SU-DHL-6 (cell line): ENCODE measurements at regions not wholly inside any gene's neighbourhood (a gene's known extent, or its start where the extent isn't known, plus 50 kb on each side); places are given as distances from the start of the nearest gene placed in this dataset.

ENCODE experiments used
- H2AFZ ChIP-seq: fragments of 200-600 bp; sonication (generic); 2 replicates; pipeline ENCODE4 v1.6.1; 2014; ENCODE audit warnings: low read depth, mild to moderate bottlenecking, moderate library complexity, mixed read lengths, antibody characterized with exemption, low read length; ENCODE audit not compliant: severe bottlenecking
- H3F3A ChIP-seq: fragments of 200-600 bp; shearing (Covaris generic); 2 replicates; pipeline ENCODE4 v1.6.0; 2016; ENCODE audit warnings: antibody characterized with exemption, mild to moderate bottlenecking; ENCODE audit not compliant: insufficient read depth
- H3K27ac ChIP-seq: fragments of 200-600 bp; sonication (generic); 2 replicates; pipeline ENCODE4 v1.5.1; 2016; ENCODE audit warnings: low read depth, mild to moderate bottlenecking, low read length, moderate library complexity, mixed read lengths
- H3K27me3 ChIP-seq: fragments of 200-600 bp; sonication (generic), shearing (Covaris generic); 2 replicates; pipeline ENCODE4 v1.6.0; 2014; ENCODE audit warnings: mild to moderate bottlenecking, low read length
- H3K36me3 ChIP-seq: fragments of 200-600 bp; sonication (generic); 2 replicates; pipeline ENCODE4 v1.6.1; 2014; ENCODE audit warnings: mild to moderate bottlenecking, low read length, mixed read lengths
- H3K4me2 ChIP-seq: fragments of 300-600, 200-600 bp; shearing (Covaris generic), sonication (generic); 2 replicates; pipeline ENCODE4 v1.6.0; 2014; ENCODE audit warnings: low read length, low read depth, mild to moderate bottlenecking; ENCODE audit not compliant: poor library complexity, severe bottlenecking
- H3K4me3 ChIP-seq: fragments of 200-600 bp; sonication (generic); 2 replicates; pipeline ENCODE4 v1.5.1; 2014; ENCODE audit warnings: antibody characterized with exemption, low read length, mild to moderate bottlenecking, mixed read lengths; ENCODE audit not compliant: insufficient read depth, poor library complexity, severe bottlenecking
- H3K79me2 ChIP-seq: fragments of 200-600 bp; sonication (generic); 2 replicates; pipeline ENCODE4 v1.6.1; 2014; ENCODE audit warnings: mild to moderate bottlenecking, low read length, moderate library complexity; ENCODE audit not compliant: insufficient read depth
- H3K9ac ChIP-seq: fragments of 200-600 bp; sonication (generic); 2 replicates; pipeline ENCODE4 v1.7.0; 2014; ENCODE audit warnings: mild to moderate bottlenecking, low read length
- H3K9me2 ChIP-seq: fragments of 200-600 bp; sonication (generic); replicated peaks from 2 replicates; pipeline ENCODE4 v1.6.1; 2014; ENCODE audit warnings: low read length; ENCODE audit not compliant: insufficient read depth
- H3K9me3 ChIP-seq: fragments of 200-600 bp; sonication (generic); 2 replicates; pipeline ENCODE4 v1.6.1; 2014; ENCODE audit warnings: low read length, mixed read lengths; ENCODE audit not compliant: insufficient read depth
- H4K20me1 ChIP-seq: fragments of 200-600 bp; sonication (generic); 2 replicates; pipeline ENCODE4 v1.6.1; 2014; ENCODE audit warnings: low read depth, mild to moderate bottlenecking, antibody characterized with exemption, low read length, moderate library complexity, mixed read lengths
- EZH2phosphoT487 ChIP-seq: fragments of 200-600 bp; sonication (generic), shearing (Covaris generic); conservative IDR thresholded peaks from 2 replicates; pipeline ENCODE4 v1.6.1; 2018; ENCODE audit warnings: mild to moderate bottlenecking, antibody characterized with exemption, low read length, moderate library complexity, mixed read lengths
- TF ChIP-seq, protein P1 (sequence below): fragments of 200-600 bp; sonication (generic); IDR thresholded peaks from one replicate; pipeline ENCODE4 v1.5.1; 2017; ENCODE audit warnings: antibody characterized with exemption, mild to moderate bottlenecking, low read length, moderate library complexity; ENCODE audit not compliant: insufficient read depth, poor library complexity, severe bottlenecking

DNA sequence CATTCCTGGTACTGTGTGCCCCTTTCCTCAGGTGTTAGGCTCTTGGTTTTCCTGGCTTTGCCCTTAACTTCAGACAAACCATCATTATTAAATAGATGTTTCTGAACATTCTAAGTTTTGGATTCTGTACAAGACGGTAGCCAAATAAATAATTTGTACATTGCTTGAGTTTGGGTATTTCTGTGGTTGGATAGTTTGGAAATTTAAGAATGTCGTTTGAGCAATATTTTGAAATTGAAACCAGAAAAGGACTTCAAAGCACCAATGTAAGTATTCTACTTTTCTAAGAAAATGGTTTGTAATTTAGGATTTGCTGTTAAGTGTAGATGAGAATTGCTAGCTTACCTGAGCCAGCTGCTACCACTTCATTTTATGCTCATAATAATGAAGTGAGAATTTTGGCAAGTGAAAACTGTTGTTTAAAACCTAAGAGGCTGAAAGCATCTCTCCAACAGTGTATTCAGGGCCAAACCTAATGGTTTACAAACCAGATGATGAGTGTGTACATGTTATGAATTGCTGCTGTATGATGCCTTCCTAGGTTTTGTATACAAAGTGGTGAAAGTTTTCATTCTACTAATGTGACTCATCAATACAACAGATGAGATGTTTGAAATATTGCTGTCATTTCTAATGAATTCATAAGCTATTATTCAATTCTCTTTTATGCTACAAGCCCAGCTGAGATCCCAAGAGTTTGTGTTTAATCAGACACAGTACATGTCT lies 181.5 kb upstream of the PRKD1 start:
- H3K36me3 ChIP-seq: no peaks in the 10 kb centered on the region
- TF ChIP-seq, protein P1, sequence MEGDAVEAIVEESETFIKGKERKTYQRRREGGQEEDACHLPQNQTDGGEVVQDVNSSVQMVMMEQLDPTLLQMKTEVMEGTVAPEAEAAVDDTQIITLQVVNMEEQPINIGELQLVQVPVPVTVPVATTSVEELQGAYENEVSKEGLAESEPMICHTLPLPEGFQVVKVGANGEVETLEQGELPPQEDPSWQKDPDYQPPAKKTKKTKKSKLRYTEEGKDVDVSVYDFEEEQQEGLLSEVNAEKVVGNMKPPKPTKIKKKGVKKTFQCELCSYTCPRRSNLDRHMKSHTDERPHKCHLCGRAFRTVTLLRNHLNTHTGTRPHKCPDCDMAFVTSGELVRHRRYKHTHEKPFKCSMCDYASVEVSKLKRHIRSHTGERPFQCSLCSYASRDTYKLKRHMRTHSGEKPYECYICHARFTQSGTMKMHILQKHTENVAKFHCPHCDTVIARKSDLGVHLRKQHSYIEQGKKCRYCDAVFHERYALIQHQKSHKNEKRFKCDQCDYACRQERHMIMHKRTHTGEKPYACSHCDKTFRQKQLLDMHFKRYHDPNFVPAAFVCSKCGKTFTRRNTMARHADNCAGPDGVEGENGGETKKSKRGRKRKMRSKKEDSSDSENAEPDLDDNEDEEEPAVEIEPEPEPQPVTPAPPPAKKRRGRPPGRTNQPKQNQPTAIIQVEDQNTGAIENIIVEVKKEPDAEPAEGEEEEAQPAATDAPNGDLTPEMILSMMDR: no peak
- no peak for TF ChIP-seq EZH2phosphoT487
- no peaks in the 10 kb centered on the region for H3K9me3 ChIP-seq
- H3K27me3 ChIP-seq: no peaks in the 10 kb centered on the region
- H3K9ac ChIP-seq: no peak overlapping the region
- no peaks in the 10 kb centered on the region for H3F3A ChIP-seq
- H3K4me3 ChIP-seq: no peak overlapping the region
- H3K27ac ChIP-seq: no peak overlapping the region
- no peaks in the 10 kb centered on the region for H3K79me2 ChIP-seq
- no peak overlapping the region for H2AFZ ChIP-seq
- no peak overlapping the region for H3K4me2 ChIP-seq
- no peaks in the 10 kb centered on the region for H3K9me2 ChIP-seq
- H4K20me1 ChIP-seq: no peaks in the 10 kb centered on the region

DNA sequence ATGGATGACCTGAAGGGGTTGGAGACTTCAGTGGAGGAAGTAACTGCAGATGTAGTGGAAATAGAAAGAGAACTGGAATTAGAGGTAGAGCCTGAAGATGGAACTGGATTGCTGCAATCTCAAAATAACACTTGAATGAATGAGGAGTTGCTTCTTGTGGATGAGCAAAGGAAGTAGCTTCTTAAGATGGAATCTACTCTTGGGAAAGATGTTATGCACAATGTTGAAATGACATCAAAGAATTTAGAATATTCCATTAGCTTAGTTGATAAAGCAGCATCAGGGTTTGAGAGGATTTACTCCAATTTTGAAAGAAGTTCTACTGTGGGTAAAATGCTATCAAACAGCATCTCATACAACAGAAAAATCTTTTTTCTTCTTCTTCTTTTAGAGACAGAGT lies 186.4 kb upstream of the PRKD1 start:
- H3K9ac ChIP-seq: no peak overlapping the region
- H3F3A ChIP-seq: no peaks in the 10 kb centered on the region
- H3K9me3 ChIP-seq: no peaks in the 10 kb centered on the region
- TF ChIP-seq, protein P1: no peak
- no peak for TF ChIP-seq EZH2phosphoT487
- H2AFZ ChIP-seq: no peak overlapping the region
- H3K9me2 ChIP-seq: no peaks in the 10 kb centered on the region
- no peak overlapping the region for H3K27ac ChIP-seq
- H3K36me3 ChIP-seq: no peaks in the 10 kb centered on the region
- no peak overlapping the region for H3K4me3 ChIP-seq
- no peaks in the 10 kb centered on the region for H3K79me2 ChIP-seq
- no peaks in the 10 kb centered on the region for H4K20me1 ChIP-seq
- H3K4me2 ChIP-seq: no peak overlapping the region
- no peaks in the 10 kb centered on the region for H3K27me3 ChIP-seq

DNA sequence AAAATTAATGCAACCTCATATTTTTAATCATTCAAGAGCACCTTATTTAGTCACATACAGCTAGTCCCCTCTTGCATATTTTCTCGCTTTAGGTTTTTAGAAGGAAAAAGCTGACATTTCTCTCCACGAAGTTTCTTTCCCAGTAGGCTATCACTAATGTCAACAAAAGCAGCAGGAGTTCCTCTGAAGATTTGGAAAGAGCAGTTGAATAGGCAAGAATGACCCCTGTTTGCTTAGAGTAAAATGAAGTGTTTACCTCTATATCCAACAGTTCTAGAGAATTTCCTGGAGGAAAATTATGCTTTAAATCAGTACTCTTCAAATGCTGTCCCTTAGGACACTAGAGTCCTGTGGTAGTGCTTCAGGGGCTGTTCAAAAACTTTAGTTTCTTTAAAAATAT lies 188.1 kb upstream of the PRKD1 start:
- H3K27me3 ChIP-seq: no peaks in the 10 kb centered on the region

DNA sequence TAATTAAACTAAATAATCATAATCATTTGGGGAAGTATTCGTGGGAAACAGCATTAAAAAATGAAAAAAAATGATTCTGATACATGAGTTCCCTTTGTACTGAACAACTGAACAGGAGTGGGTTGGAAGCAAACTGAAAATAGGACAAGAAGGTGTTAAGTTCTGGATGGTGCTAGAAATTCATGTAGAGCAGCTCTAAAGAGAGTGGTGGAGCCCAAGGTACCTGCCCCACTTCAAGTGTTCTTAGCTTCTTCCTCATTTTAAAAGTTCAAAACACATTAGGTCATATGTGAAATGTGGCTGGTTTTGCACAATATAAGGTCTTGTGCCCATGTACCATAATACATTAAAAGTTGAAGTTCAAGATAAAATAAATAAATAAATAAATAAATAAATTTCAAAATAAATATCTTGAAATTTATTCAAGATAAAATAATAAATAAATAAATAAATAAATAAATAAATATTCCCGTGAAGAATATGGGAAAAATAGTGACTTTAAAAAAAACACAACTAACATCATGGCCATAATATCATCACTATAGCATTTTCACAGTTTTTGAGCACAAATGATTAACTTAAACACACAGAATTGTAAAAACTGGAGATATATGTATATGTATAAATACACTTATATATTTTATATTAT lies 191.5 kb upstream of the PRKD1 start:
- Histone ChIP-seq H3K9me2 (no peaks in the 10 kb centered on the region), H4K20me1 (no peaks in the 10 kb centered on the region), H3K79me2 (no peaks in the 10 kb centered on the region), H3K27me3 (no peaks in the 10 kb centered on the region), H3K4me3 (no peak overlapping the region), H3K9ac (no peak overlapping the region), H3K27ac (no peak overlapping the region), H3K36me3 (no peaks in the 10 kb centered on the region), H3F3A (no peaks in the 10 kb centered on the region), H2AFZ (no peak overlapping the region), H3K9me3 (no peaks in the 10 kb centered on the region), H3K4me2 (no peak overlapping the region)
- TF ChIP-seq, protein P1: no peak
- TF ChIP-seq EZH2phosphoT487: no peak

More for the DNA sequence above, 188.1 kb upstream of the PRKD1 start:
- no peaks in the 10 kb centered on the region for H3K9me3 ChIP-seq
- no peaks in the 10 kb centered on the region for H3K9me2 ChIP-seq
- no peak overlapping the region for H3K27ac ChIP-seq
- no peak overlapping the region for H2AFZ ChIP-seq
- H3K4me3 ChIP-seq: no peak overlapping the region
- H4K20me1 ChIP-seq: no peaks in the 10 kb centered on the region
- H3K9ac ChIP-seq: no peak overlapping the region
- no peaks in the 10 kb centered on the region for H3K79me2 ChIP-seq
- TF ChIP-seq EZH2phosphoT487: no peak
- no peaks in the 10 kb centered on the region for H3K36me3 ChIP-seq
- H3F3A ChIP-seq: no peaks in the 10 kb centered on the region
- H3K4me2 ChIP-seq: no peak overlapping the region
